H1 (cell line): ENCODE measurements at regions not wholly inside any gene's neighbourhood (a gene's known extent, or its start where the extent isn't known, plus 50 kb on each side); places are given as distances from the start of the nearest gene placed in this dataset.

ENCODE experiments used
- CTCF ChIA-PET: fragments of 300-600 bp; sonication (Branson Sonifier 250); formaldehyde crosslinking; loops from one replicate; lab custom pipeline; 2021; ENCODE audit not compliant: partially characterized antibody; lab: Charles Lee
- POLR2A ChIA-PET: fragments of 300-600 bp; sonication (Branson Sonifier 250); formaldehyde crosslinking; loops from one replicate; lab custom pipeline; 2021; ENCODE audit warnings: inconsistent platforms; ENCODE audit not compliant: partially characterized antibody; lab: Charles Lee
- DNase-seq, 2 experiments: peaks; one replicate each; pipeline versions ENCODE4 v3.0.0 to v3.0.0-alpha.2; 2010 to 2022; ENCODE audit warnings: low spot score in 2 of 2, low read depth in 1 of 2, mixed read lengths in 1 of 2
- FAIRE-seq: peaks from 2 replicates; lab custom pipeline; 2011; peaks lifted over from hg19 to GRCh38; lab: Jason Lieb, UNC
- H2AFZ ChIP-seq: 2 replicates; pipeline ENCODE4 v1.8.1; 2012; ENCODE audit warnings: low read length, inconsistent platforms
- H2AK5ac ChIP-seq: 2 replicates; pipeline ENCODE4 v1.6.1; 2013; ENCODE audit warnings: low read depth, low read length
- H2BK120ac ChIP-seq: replicated peaks from 2 replicates; pipeline ENCODE3; 2013; ENCODE audit warnings: low read depth, low read length, inconsistent platforms
- H2BK12ac ChIP-seq: 2 replicates; pipeline ENCODE4 v1.6.1; 2013; ENCODE audit warnings: low read depth, low read length
- H2BK15ac ChIP-seq: 2 replicates; pipeline ENCODE4 v1.6.1; 2013; ENCODE audit warnings: low read length
- H2BK20ac ChIP-seq: 2 replicates; pipeline ENCODE4 v1.6.1; 2013; ENCODE audit warnings: low read length
- H2BK5ac ChIP-seq: 2 replicates; pipeline ENCODE4 v1.6.1; 2013; ENCODE audit warnings: low read depth, low read length
- H3K14ac ChIP-seq: 2 replicates; pipeline ENCODE4 v1.6.1; 2013; ENCODE audit warnings: inconsistent platforms; ENCODE audit not compliant: insufficient read length
- H3K18ac ChIP-seq: 2 replicates; pipeline ENCODE4 v1.6.1; 2013; ENCODE audit warnings: low read length; ENCODE audit errors: extremely low read depth
- H3K23ac ChIP-seq: 2 replicates; pipeline ENCODE4 v1.6.1; 2013; ENCODE audit warnings: inconsistent platforms; ENCODE audit not compliant: insufficient read length
- H3K23me2 ChIP-seq: 2 replicates; pipeline ENCODE4 v1.6.1; 2013; ENCODE audit warnings: low read depth, low read length
- H3K27ac ChIP-seq: 2 replicates; pipeline ENCODE4 v1.6.1; 2011; ENCODE audit warnings: low read depth, low read length, inconsistent platforms
- H3K27me3 ChIP-seq, 4 experiments: replicated peaks in 1 of 4; 1 replicate in 1 of 4; 2 replicates in 3 of 4; pipeline versions ENCODE4 v1.6.1 to v1.8.1; 2011 to 2013; ENCODE audit warnings: low read length in 3 of 4, mild to moderate bottlenecking in 3 of 4, inconsistent platforms in 2 of 4, mixed read lengths in 2 of 4, moderate library complexity in 1 of 4; ENCODE audit not compliant: control insufficient read depth in 3 of 4, insufficient read depth in 3 of 4; ENCODE audit errors: extremely low read depth in 1 of 4
- H3K36me3 ChIP-seq, 4 experiments: 2 replicates each; pipeline versions ENCODE4 v1.6.1 to v1.8.1; 2011 to 2013; ENCODE audit warnings: mild to moderate bottlenecking in 4 of 4, low read length in 3 of 4, moderate library complexity in 2 of 4, control low read depth in 1 of 4, inconsistent platforms in 1 of 4; ENCODE audit not compliant: insufficient read depth in 4 of 4, control insufficient read depth in 2 of 4
- H3K4ac ChIP-seq: replicated peaks from 2 replicates; pipeline ENCODE3; 2013; ENCODE audit warnings: low read length, low read depth, mixed read lengths, inconsistent platforms; ENCODE audit not compliant: insufficient read length
- H3K4me1 ChIP-seq, 4 experiments: replicated peaks in 1 of 4; 1 replicate in 1 of 4; 2 replicates in 3 of 4; pipeline versions ENCODE4 v1.6.1 to v1.8.1; 2011 to 2013; ENCODE audit warnings: low read length in 3 of 4, inconsistent platforms in 2 of 4, mixed read lengths in 1 of 4; ENCODE audit not compliant: insufficient read depth in 4 of 4, control insufficient read depth in 3 of 4
- H3K4me2 ChIP-seq, 2 experiments: 2 replicates each; pipeline versions ENCODE4 v1.6.1 to v1.8.1; 2011 to 2013; ENCODE audit warnings: low read depth in 2 of 2, low read length in 2 of 2, control low read depth in 1 of 2, inconsistent platforms in 1 of 2, mild to moderate bottlenecking in 1 of 2; ENCODE audit not compliant: insufficient read depth in 1 of 2
- H3K4me3 ChIP-seq, 4 experiments: fragments of 200-600, 300-600 bp in 1 of 4; sonication (generic), shearing (Covaris generic), sonication (Bioruptor Twin) in 1 of 4; 2 replicates each; pipeline versions ENCODE4 v1.5.1 to v1.8.1; 2011 to 2016; ENCODE audit warnings: low read length in 4 of 4, low read depth in 3 of 4, control low read depth in 2 of 4, inconsistent platforms in 2 of 4, mild to moderate bottlenecking in 2 of 4, mixed read lengths in 1 of 4, moderate library complexity in 1 of 4; ENCODE audit not compliant: insufficient read depth in 2 of 4; ENCODE audit errors: extremely low read depth in 1 of 4
- H3K56ac ChIP-seq: replicated peaks from 2 replicates; pipeline ENCODE3; 2013; ENCODE audit warnings: low read depth, mild to moderate bottlenecking, mixed read lengths, low read length, inconsistent platforms; ENCODE audit not compliant: insufficient read length
- H3K79me1 ChIP-seq: 2 replicates; pipeline ENCODE4 v1.6.1; 2013; ENCODE audit warnings: low read depth, low read length, control low read depth
- H3K79me2 ChIP-seq, 2 experiments: 2 replicates each; pipeline versions ENCODE4 v1.6.1 to v1.8.1; 2012 to 2013; ENCODE audit warnings: low read length in 2 of 2, mild to moderate bottlenecking in 2 of 2, inconsistent platforms in 1 of 2; ENCODE audit not compliant: insufficient read depth in 2 of 2, control insufficient read depth in 1 of 2
- H3K9ac ChIP-seq, 4 experiments: replicated peaks in 1 of 4; 1 replicate in 1 of 4; 2 replicates in 3 of 4; pipeline versions ENCODE4 v1.6.1 to v1.8.1; 2011 to 2013; ENCODE audit warnings: low read depth in 3 of 4, low read length in 3 of 4, control low read depth in 2 of 4, mild to moderate bottlenecking in 2 of 4, moderate library complexity in 2 of 4, inconsistent platforms in 1 of 4; ENCODE audit errors: extremely low read depth in 1 of 4
- H3K9me3 ChIP-seq, 2 experiments: 2 replicates each; pipeline versions ENCODE4 v1.6.1 to v1.8.1; 2012 to 2013; ENCODE audit warnings: mild to moderate bottlenecking in 2 of 2, moderate library complexity in 2 of 2, control low read depth in 1 of 2, inconsistent platforms in 1 of 2, low read depth in 1 of 2, low read length in 1 of 2, mixed read lengths in 1 of 2; ENCODE audit not compliant: insufficient read depth in 2 of 2
- H4K20me1 ChIP-seq, 2 experiments: replicated peaks in 1 of 2; 2 replicates each; pipeline versions ENCODE3 to v1.8.1; 2011 to 2013; ENCODE audit warnings: inconsistent platforms in 2 of 2, low read length in 2 of 2, mild to moderate bottlenecking in 1 of 2; ENCODE audit not compliant: insufficient read depth in 2 of 2, control insufficient read depth in 1 of 2
- H4K5ac ChIP-seq: 2 replicates; pipeline ENCODE4 v1.6.1; 2013; ENCODE audit warnings: low read length, low read depth, mixed read lengths, inconsistent platforms; ENCODE audit not compliant: insufficient read length
- H4K8ac ChIP-seq: 2 replicates; pipeline ENCODE4 v1.8.0; 2013; ENCODE audit warnings: mild to moderate bottlenecking, moderate library complexity, low read length, inconsistent platforms; ENCODE audit not compliant: insufficient read depth; ENCODE audit errors: extremely low read depth
- H4K91ac ChIP-seq: replicated peaks from 2 replicates; pipeline ENCODE3; 2013; ENCODE audit warnings: low read length, mixed read lengths, inconsistent platforms; ENCODE audit not compliant: insufficient read length
- CREB1 ChIP-seq: IDR thresholded peaks from 2 replicates; pipeline ENCODE4 v1.6.1; 2012; ENCODE audit warnings: inconsistent platforms
- EP300 ChIP-seq, 2 experiments: IDR thresholded peaks; 1 replicate in 1 of 2; 2 replicates in 1 of 2; pipeline ENCODE4 v1.6.1; 2011 to 2012; ENCODE audit warnings: low read depth in 2 of 2, low read length in 2 of 2, mild to moderate bottlenecking in 2 of 2, borderline replicate concordance in 1 of 2, inconsistent platforms in 1 of 2, moderate library complexity in 1 of 2
- HDAC6 ChIP-seq: IDR thresholded peaks from one replicate; pipeline ENCODE4 v1.7.1; 2012; ENCODE audit warnings: low read depth, mild to moderate bottlenecking, inconsistent platforms, low read length, moderate library complexity
- KDM4A ChIP-seq: IDR thresholded peaks from one replicate; pipeline ENCODE4 v1.7.1; 2012; ENCODE audit warnings: low read depth, mild to moderate bottlenecking, moderate library complexity, low read length, inconsistent platforms; ENCODE audit not compliant: severe bottlenecking
- POLR2A ChIP-seq, 2 experiments: IDR thresholded peaks; 1 replicate in 1 of 2; 2 replicates in 1 of 2; pipeline ENCODE4 v1.6.1; 2011; ENCODE audit warnings: low read depth in 2 of 2, low read length in 2 of 2, mild to moderate bottlenecking in 2 of 2; ENCODE audit errors: control extremely low read depth in 1 of 2
- POLR2AphosphoS5 ChIP-seq: IDR thresholded peaks from 2 replicates; pipeline ENCODE4 v1.6.1; 2011; ENCODE audit warnings: low read depth, low read length
- RAD21 ChIP-seq, 2 experiments: IDR thresholded peaks in 1 of 2; conservative IDR thresholded peaks in 1 of 2; 2 replicates each; pipeline ENCODE4 v1.6.1; 2011; ENCODE audit warnings: low read depth in 2 of 2, low read length in 2 of 2, improper control_type of control experiment in 1 of 2, inconsistent platforms in 1 of 2, mild to moderate bottlenecking in 1 of 2, moderate library complexity in 1 of 2
- RFX5 ChIP-seq: IDR thresholded peaks from 2 replicates; pipeline ENCODE4 v1.6.1; 2011; ENCODE audit warnings: low read depth, low read length, improper control_type of control experiment, borderline replicate concordance
- SIN3A ChIP-seq, 2 experiments: IDR thresholded peaks in 1 of 2; conservative IDR thresholded peaks in 1 of 2; 2 replicates each; pipeline ENCODE4 v1.6.1; 2011 to 2012; ENCODE audit warnings: low read length in 2 of 2, improper control_type of control experiment in 1 of 2, low read depth in 1 of 2, mild to moderate bottlenecking in 1 of 2
- SIX5 ChIP-seq: IDR thresholded peaks from 2 replicates; pipeline ENCODE4 v1.6.1; 2011; ENCODE audit warnings: mild to moderate bottlenecking, low read depth, low read length
- SP2 ChIP-seq: IDR thresholded peaks from 2 replicates; pipeline ENCODE4 v1.6.1; 2012; ENCODE audit warnings: mild to moderate bottlenecking, low read length, inconsistent platforms
- TAF7 ChIP-seq: optimal IDR thresholded peaks from 2 replicates; pipeline ENCODE3; 2011; ENCODE audit warnings: low read depth, mild to moderate bottlenecking, inconsistent platforms, low read length, moderate library complexity, borderline replicate concordance
- WGBS, 2 experiments: shearing (Covaris generic) in 1 of 2; methylation state at CpG; one replicate each; pipeline versions ENCODE4 v1.1.6 to v1.1.7; 2013 to 2015; ENCODE audit warnings: low lambda C conversion rate in 2 of 2, mixed read lengths in 2 of 2, inconsistent platforms in 1 of 2, low coverage in 1 of 2, missing lambda C conversion rate in 1 of 2; ENCODE audit not compliant: insufficient replicate concordance in 2 of 2, insufficient coverage in 1 of 2, insufficient read length in 1 of 2; ENCODE audit errors: extremely low coverage in 1 of 2, missing lambda C conversion rate in 1 of 2; 5-methylcytosine and 5-hydroxymethylcytosine counted together
- TF ChIP-seq, protein P1 (sequence below): IDR thresholded peaks from 2 replicates; pipeline ENCODE4 v1.6.1; 2011; ENCODE audit warnings: low read depth, mild to moderate bottlenecking, low read length; ENCODE audit not compliant: insufficient read depth

DNA sequence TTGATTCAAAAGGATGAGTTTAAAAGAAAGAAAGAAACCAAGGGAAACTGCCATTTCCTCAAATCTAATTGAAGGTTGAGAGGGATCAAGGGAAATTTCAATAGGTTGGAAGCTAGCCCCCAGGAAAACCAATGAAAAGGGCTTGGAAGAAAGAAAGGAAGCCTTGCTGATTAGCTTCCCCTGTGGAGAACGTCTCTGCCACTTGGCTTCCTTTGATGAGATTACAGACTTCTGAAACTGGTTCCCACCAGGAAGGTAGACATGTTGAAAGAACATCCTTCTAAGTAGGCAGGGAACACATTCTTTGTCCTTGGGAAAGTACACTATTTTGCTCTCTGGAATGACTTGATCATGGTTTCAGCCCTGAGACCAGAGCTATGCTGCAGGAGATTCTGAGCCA, 65.5 kb upstream of the DMRTA1 start:
- FAIRE-seq: no peak
- H3K4me1 ChIP-seq: no peaks in the 10 kb centered on the region
- 82% methylated on average over 1 of the region's 1 CpG; no CpG with 5 or more reads in 1 of the 2 experiments for WGBS, 2 experiments

More for the DNA sequence above, 65.5 kb upstream of the DMRTA1 start:
- no peak overlapping the region for H2AK5ac ChIP-seq
- H3K79me2 ChIP-seq: no peaks in the 10 kb centered on the region
- CTCF ChIA-PET: interaction anchor here (1.0 to 1.3 kb wide), 3 partner anchors 13 to 74 kb away, joined by 3 read pairs; no protein-coding TSS in a partner anchor
- POLR2A ChIA-PET: no interaction called here
- no peak overlapping the region for H3K23ac ChIP-seq
- no peak overlapping the region for H3K4me3 ChIP-seq
- H2BK5ac ChIP-seq: no peak overlapping the region
- H3K14ac ChIP-seq: no peak overlapping the region
- no peak overlapping the region for H2BK120ac ChIP-seq
- H3K18ac ChIP-seq: no peak overlapping the region
- no peak overlapping the region for H2AFZ ChIP-seq
- H4K91ac ChIP-seq: no peak overlapping the region
- no peak overlapping the region for H2BK15ac ChIP-seq
- no peaks in the 10 kb centered on the region for H3K27me3 ChIP-seq
- H4K8ac ChIP-seq: no peak overlapping the region
- no peak for TF ChIP-seq KDM4A
- TF ChIP-seq SIX5: no peak
- TF ChIP-seq, protein P1, sequence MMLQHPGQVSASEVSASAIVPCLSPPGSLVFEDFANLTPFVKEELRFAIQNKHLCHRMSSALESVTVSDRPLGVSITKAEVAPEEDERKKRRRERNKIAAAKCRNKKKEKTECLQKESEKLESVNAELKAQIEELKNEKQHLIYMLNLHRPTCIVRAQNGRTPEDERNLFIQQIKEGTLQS: no peak
- no peak for TF ChIP-seq RAD21 (IDR thresholded peaks at IDR 0.05 in 1 of 2, conservative IDR thresholded peaks at IDR 0.05 in 1 of 2; ENCODE audit: low read depth in 2 of 2, low read length in 2 of 2)
- no peak for TF ChIP-seq SP2
- TF ChIP-seq RFX5: no peak
- no peak for TF ChIP-seq POLR2AphosphoS5
- no peak for TF ChIP-seq HDAC6
- no peak for TF ChIP-seq CREB1
- no peak for TF ChIP-seq POLR2A (IDR thresholded peaks at IDR 0.05; ENCODE audit: control extremely low read depth in 1 of 2, low read depth in 2 of 2, low read length in 2 of 2)
- TF ChIP-seq TAF7: no peak
- no peak for TF ChIP-seq SIN3A (conservative IDR thresholded peaks at IDR 0.05 in 1 of 2, IDR thresholded peaks at IDR 0.05 in 1 of 2; ENCODE audit: low read depth in 1 of 2, low read length in 2 of 2)
- no peak for TF ChIP-seq EP300 (IDR thresholded peaks at IDR 0.05; ENCODE audit: borderline replicate concordance in 1 of 2, low read depth in 2 of 2, low read length in 2 of 2)
- TF ChIP-seq, all 59 proteins: peak for 0
- no peak for DNase-seq
- Histone ChIP-seq H3K9ac (no peak overlapping the region), H2BK12ac (no peak overlapping the region), H4K20me1 (no peaks in the 10 kb centered on the region), H4K5ac (no peak overlapping the region), H2BK20ac (no peak overlapping the region), H3K36me3 (no peaks in the 10 kb centered on the region), H3K23me2 (no peaks in the 10 kb centered on the region; the same call in 1 of the 2 replicates), H3K4ac (no peak overlapping the region), H3K9me3 (no peaks in the 10 kb centered on the region), H3K79me1 (no peaks in the 10 kb centered on the region), H3K27ac (no peak overlapping the region), H3K4me2 (no peak overlapping the region), H3K56ac (no peak overlapping the region)
